HUES6 (cell line): ENCODE measurements at regions not wholly inside any gene's neighbourhood (a gene's known extent, or its start where the extent isn't known, plus 50 kb on each side); places are given as distances from the start of the nearest gene placed in this dataset.

Source experiments
- H3K27ac ChIP-seq: 2 replicates; pipeline ENCODE4 v1.7.0; 2013; ENCODE audit warnings: low read depth, mild to moderate bottlenecking, low read length, inconsistent platforms
- H3K27me3 ChIP-seq: 2 replicates; pipeline ENCODE4 v1.6.1; 2013; ENCODE audit warnings: low read length; ENCODE audit not compliant: control insufficient read depth, insufficient read depth
- H3K36me3 ChIP-seq: 2 replicates; pipeline ENCODE4 v1.6.1; 2013; ENCODE audit warnings: low read length; ENCODE audit not compliant: control insufficient read depth, insufficient read depth
- H3K4me1 ChIP-seq: 2 replicates; pipeline ENCODE4 v1.6.1; 2013; ENCODE audit warnings: low read length; ENCODE audit not compliant: control insufficient read depth, insufficient read depth
- H3K4me3 ChIP-seq: 2 replicates; pipeline ENCODE4 v1.5.1; 2013; ENCODE audit warnings: low read depth, low read length
- H3K9ac ChIP-seq: one replicate; pipeline ENCODE4 v1.6.1; 2013; ENCODE audit warnings: mild to moderate bottlenecking, low read length
- H3K9me3 ChIP-seq: 2 replicates; pipeline ENCODE4 v1.6.1; 2013; ENCODE audit warnings: low read depth, low read length; ENCODE audit not compliant: control insufficient read depth, insufficient read depth

GRCh38 chr9:87181670-87182069, 234.4 kb upstream of the GAS1 start:
- Histone ChIP-seq H3K27me3 (no peaks in the 10 kb centered on the region), H3K36me3 (no peaks in the 10 kb centered on the region), H3K9me3 (peaks cover 3% of the 10 kb centered on the region; the same call in 1 of the 2 replicates), H3K27ac (no peak overlapping the region), H3K4me3 (no peak overlapping the region), H3K4me1 (peaks cover 5% of the 10 kb centered on the region; the same call in 1 of the 2 replicates), H3K9ac (no peak overlapping the region)

- Histone ChIP-seq H3K27me3 (no peaks in the 10 kb centered on the region), H3K4me1 (peaks cover 1% of the 10 kb centered on the region; the same call in 1 of the 2 replicates), H3K4me3 (no peak overlapping the region), H3K27ac (no peak overlapping the region), H3K36me3 (no peaks in the 10 kb centered on the region), H3K9ac (no peak overlapping the region), H3K9me3 (peaks cover 3% of the 10 kb centered on the region; the same call in 1 of the 2 replicates)
Observed at GRCh38 chr9:87184956-87185642, 237.8 kb upstream of the GAS1 start.

GRCh38 chr9:87187656-87188055, 240.3 kb upstream of the GAS1 start:
- Histone ChIP-seq H3K9ac (no peak overlapping the region), H3K27me3 (no peaks in the 10 kb centered on the region), H3K27ac (no peak overlapping the region)

GRCh38 chr9:87189006-87189405, 241.7 kb upstream of the GAS1 start:
- no peaks in the 10 kb centered on the region for H3K36me3 ChIP-seq
- H3K4me1 ChIP-seq: no peaks in the 10 kb centered on the region
- no peak overlapping the region for H3K9ac ChIP-seq
- H3K27ac ChIP-seq: no peak overlapping the region
- no peaks in the 10 kb centered on the region for H3K9me3 ChIP-seq
- H3K27me3 ChIP-seq: no peaks in the 10 kb centered on the region
- no peak overlapping the region for H3K4me3 ChIP-seq

More at GRCh38 chr9:87187656-87188055, 240.3 kb upstream of the GAS1 start:
- H3K36me3 ChIP-seq: no peaks in the 10 kb centered on the region
- H3K9me3 ChIP-seq: peaks cover 3% of the 10 kb centered on the region; the same call in 1 of the 2 replicates
- H3K4me1 ChIP-seq: no peaks in the 10 kb centered on the region
- no peak overlapping the region for H3K4me3 ChIP-seq

GRCh38 chr9:87193151-87193550, 245.8 kb upstream of the GAS1 start:
- H3K9me3 ChIP-seq: no peaks in the 10 kb centered on the region
- H3K27me3 ChIP-seq: peaks cover 1% of the 10 kb centered on the region; the same call in 1 of the 2 replicates
- peaks cover 5% of the 10 kb centered on the region; the same call in 1 of the 2 replicates for H3K4me1 ChIP-seq
- H3K9ac ChIP-seq: no peak overlapping the region
- no peaks in the 10 kb centered on the region for H3K36me3 ChIP-seq
- H3K27ac ChIP-seq: no peak overlapping the region
- no peak overlapping the region for H3K4me3 ChIP-seq

- Histone ChIP-seq H3K9me3 (no peaks in the 10 kb centered on the region), H3K9ac (no peak overlapping the region), H3K4me3 (no peak overlapping the region), H3K36me3 (no peaks in the 10 kb centered on the region), H3K27ac (no peak overlapping the region), H3K4me1 (peaks cover 9% of the 10 kb centered on the region; the same call in 1 of the 2 replicates), H3K27me3 (peaks cover 3% of the 10 kb centered on the region; the same call in 1 of the 2 replicates)
Observed at GRCh38 chr9:87193925-87194868, 246.9 kb upstream of the GAS1 start.

GRCh38 chr9:87195306-87195705, 248.0 kb upstream of the GAS1 start:
- Histone ChIP-seq H3K9me3 (no peaks in the 10 kb centered on the region), H3K27ac (no peak overlapping the region), H3K27me3 (peaks cover 3% of the 10 kb centered on the region; the same call in 1 of the 2 replicates), H3K4me1 (peaks cover 9% of the 10 kb centered on the region; the same call in 1 of the 2 replicates), H3K4me3 (no peak overlapping the region), H3K36me3 (no peaks in the 10 kb centered on the region), H3K9ac (no peak overlapping the region)

GRCh38 chr9:87197349-87198130, 250.2 kb upstream of the GAS1 start:
- Histone ChIP-seq H3K4me1 (peaks cover 9% of the 10 kb centered on the region; the same call in 1 of the 2 replicates), H3K9me3 (no peaks in the 10 kb centered on the region), H3K27ac (no peak overlapping the region), H3K27me3 (peaks cover 3% of the 10 kb centered on the region; the same call in 1 of the 2 replicates), H3K4me3 (no peak overlapping the region), H3K36me3 (no peaks in the 10 kb centered on the region), H3K9ac (no peak overlapping the region)

GRCh38 chr9:87198716-87199115, 251.4 kb upstream of the GAS1 start:
- no peaks in the 10 kb centered on the region for H3K36me3 ChIP-seq
- no peak overlapping the region for H3K4me3 ChIP-seq
- H3K27ac ChIP-seq: no peak overlapping the region
- H3K4me1 ChIP-seq: peaks cover 9% of the 10 kb centered on the region; the same call in 1 of the 2 replicates
- H3K9ac ChIP-seq: no peak overlapping the region
- no peaks in the 10 kb centered on the region for H3K9me3 ChIP-seq
- peaks cover 3% of the 10 kb centered on the region; the same call in 1 of the 2 replicates for H3K27me3 ChIP-seq

- no peaks in the 10 kb centered on the region for H3K36me3 ChIP-seq
- no peak overlapping the region for H3K4me3 ChIP-seq
- no peak overlapping the region for H3K27ac ChIP-seq
- no peak overlapping the region for H3K9ac ChIP-seq
- no peaks in the 10 kb centered on the region for H3K9me3 ChIP-seq
- peaks cover 9% of the 10 kb centered on the region; the same call in 1 of the 2 replicates for H3K4me1 ChIP-seq
- H3K27me3 ChIP-seq: peaks cover 3% of the 10 kb centered on the region; the same call in 1 of the 2 replicates
Observed at GRCh38 chr9:87199278-87199677, 252.0 kb upstream of the GAS1 start.
